WTC11 (cell line): ENCODE measurements at regions not wholly inside any gene's neighbourhood (a gene's known extent, or its start where the extent isn't known, plus 50 kb on each side); places are given as distances from the start of the nearest gene placed in this dataset.

Experiments
- ATAC-seq: fragments of 200-7000 bp; cut with Tn5 transposase; 2 replicates; pipeline ENCODE4 v1.10.0; 2021; ENCODE audit warnings: mild to moderate bottlenecking, moderate library complexity
- CTCF ChIA-PET: fragments of 300-600 bp; sonication (Branson Sonifier 250); formaldehyde crosslinking; loops from one replicate; lab custom pipeline; 2021; ENCODE audit warnings: antibody characterized with exemption; lab: Charles Lee
- POLR2A ChIA-PET: fragments of 350-600 bp; sonication (Branson Sonifier 250); formaldehyde crosslinking; loops from one replicate; lab custom pipeline; 2021; ENCODE audit warnings: antibody characterized with exemption; lab: Charles Lee
- DNase-seq: peaks from one replicate; pipeline ENCODE4 v3.0.0; 2021; ENCODE audit warnings: low spot score
- H3K27ac Mint-ChIP-seq: 2 replicates; pipeline ENCODE4 v1.8.0; 2021; ENCODE audit warnings: mixed read lengths
- H3K27me3 Mint-ChIP-seq: 2 replicates; pipeline ENCODE4 v1.8.0; 2021; ENCODE audit warnings: low read depth, mild to moderate bottlenecking, moderate library complexity, mixed read lengths
- H3K36me3 Mint-ChIP-seq: 2 replicates; pipeline ENCODE4 v1.8.0; 2021; ENCODE audit warnings: mixed read lengths
- H3K4me1 Mint-ChIP-seq: 2 replicates; pipeline ENCODE4 v1.8.0; 2022; ENCODE audit warnings: mixed read lengths
- H3K4me3 Mint-ChIP-seq: 2 replicates; pipeline ENCODE4 v1.8.0; 2021; ENCODE audit warnings: mild to moderate bottlenecking, moderate library complexity, mixed read lengths
- H3K9me3 Mint-ChIP-seq: 2 replicates; pipeline ENCODE4 v1.8.0; 2021; ENCODE audit warnings: mixed read lengths
- CTCF ChIP-seq: fragments of 200-600 bp; IDR thresholded peaks from 2 replicates; pipeline ENCODE4 v1.8.0; 2022; ENCODE audit warnings: antibody characterized with exemption
- GRHL2 ChIP-seq: fragments of 250-450 bp; sonication (Bioruptor Pico); IDR thresholded peaks from 2 replicates; pipeline ENCODE4 v1.8.0; 2022; ENCODE audit warnings: mild to moderate bottlenecking, moderate library complexity; ENCODE audit not compliant: insufficient replicate concordance, severe bottlenecking
- MYBL2 ChIP-seq: sonication (generic); formaldehyde crosslinking; IDR thresholded peaks from 2 replicates; pipeline ENCODE4 v1.8.1; 2023; ENCODE audit warnings: mild to moderate bottlenecking, moderate library complexity, missing genetic modification reagents
- NR1H2 ChIP-seq: sonication (generic); formaldehyde crosslinking; IDR thresholded peaks from 2 replicates; pipeline ENCODE4 v1.9.0; 2021; ENCODE audit warnings: mild to moderate bottlenecking, moderate library complexity, missing genetic modification reagents
- SP1 ChIP-seq: sonication (generic); formaldehyde crosslinking; conservative IDR thresholded peaks from 2 replicates; pipeline ENCODE4 v1.8.1; 2022; ENCODE audit warnings: missing genetic modification reagents
- TEAD1 ChIP-seq: sonication (generic); formaldehyde crosslinking; IDR thresholded peaks from 2 replicates; pipeline ENCODE4 v1.8.0; 2022; ENCODE audit warnings: mild to moderate bottlenecking, missing genetic modification reagents
- TP53 ChIP-seq: sonication (generic); formaldehyde crosslinking; IDR thresholded peaks from 2 replicates; pipeline ENCODE4 v1.8.1; 2023; ENCODE audit warnings: mild to moderate bottlenecking, missing genetic modification reagents
- USF2 ChIP-seq: sonication (generic); formaldehyde crosslinking; IDR thresholded peaks from 2 replicates; pipeline ENCODE4 v1.8.1; 2023; ENCODE audit warnings: mild to moderate bottlenecking, missing genetic modification reagents, moderate library complexity
- ZBTB21 ChIP-seq: sonication (generic); formaldehyde crosslinking; IDR thresholded peaks from 2 replicates; pipeline ENCODE4 v1.8.1; 2023; ENCODE audit warnings: mild to moderate bottlenecking, missing genetic modification reagents, borderline replicate concordance
- ZMAT4 ChIP-seq: fragments of 250-450 bp; sonication (Bioruptor Pico); IDR thresholded peaks from 2 replicates; pipeline ENCODE4 v1.9.0; 2021; ENCODE audit warnings: mild to moderate bottlenecking
- ZNF121 ChIP-seq: sonication (generic); formaldehyde crosslinking; IDR thresholded peaks from 2 replicates; pipeline ENCODE4 v1.8.0; 2023; ENCODE audit warnings: missing genetic modification reagents
- ZNF219 ChIP-seq: sonication (generic); formaldehyde crosslinking; IDR thresholded peaks from 2 replicates; pipeline ENCODE4 v1.8.0; 2023; ENCODE audit warnings: missing genetic modification reagents, mild to moderate bottlenecking, borderline replicate concordance
- ZNF232 ChIP-seq: sonication (generic); formaldehyde crosslinking; IDR thresholded peaks from 2 replicates; pipeline ENCODE4 v1.8.0; 2022; ENCODE audit warnings: mild to moderate bottlenecking, missing genetic modification reagents
- ZNF416 ChIP-seq: fragments of 250-450 bp; sonication (Bioruptor Pico); IDR thresholded peaks from 2 replicates; pipeline ENCODE4 v1.9.0; 2021; ENCODE audit warnings: mild to moderate bottlenecking, inconsistent platforms
- TF ChIP-seq, protein P1 (sequence below): sonication (generic); formaldehyde crosslinking; IDR thresholded peaks from 2 replicates; pipeline ENCODE4 v1.8.1; 2022; ENCODE audit warnings: mild to moderate bottlenecking, missing genetic modification reagents, moderate library complexity, borderline replicate concordance
- TF ChIP-seq, protein P2 (sequence below): sonication (generic); formaldehyde crosslinking; conservative IDR thresholded peaks from 2 replicates; pipeline ENCODE4 v1.8.1; 2023; ENCODE audit warnings: mild to moderate bottlenecking, low read depth, missing genetic modification reagents, moderate library complexity
- TF ChIP-seq, protein P3 (sequence below): sonication (generic); formaldehyde crosslinking; IDR thresholded peaks from 2 replicates; pipeline ENCODE4 v1.8.1; 2023; ENCODE audit warnings: mild to moderate bottlenecking, moderate library complexity, missing genetic modification reagents
- TF ChIP-seq, protein P4 (sequence below): sonication (generic); formaldehyde crosslinking; IDR thresholded peaks from 2 replicates; pipeline ENCODE4 v1.8.0; 2023; ENCODE audit warnings: missing genetic modification reagents, mild to moderate bottlenecking, borderline replicate concordance

- no peak for DNase-seq
- Mint-ChIP-seq H3K4me3 (no peak overlapping the region), H3K27me3 (peaks cover 4% of the 10 kb centered on the region; the same call in 1 of the 2 replicates)
- no peak for TF ChIP-seq TP53 (CRISPR knock-in tag)
- no peak for TF ChIP-seq ZMAT4 (CRISPR knock-in tag)
- no peak for TF ChIP-seq ZNF219 (CRISPR knock-in tag)
- no peak for TF ChIP-seq ZBTB21 (CRISPR knock-in tag)
- TF ChIP-seq GRHL2 = no peak
- TF ChIP-seq ZNF121 (CRISPR knock-in tag) = no peak
- no peak for TF ChIP-seq MYBL2 (CRISPR knock-in tag)
- TF ChIP-seq, protein P1, sequence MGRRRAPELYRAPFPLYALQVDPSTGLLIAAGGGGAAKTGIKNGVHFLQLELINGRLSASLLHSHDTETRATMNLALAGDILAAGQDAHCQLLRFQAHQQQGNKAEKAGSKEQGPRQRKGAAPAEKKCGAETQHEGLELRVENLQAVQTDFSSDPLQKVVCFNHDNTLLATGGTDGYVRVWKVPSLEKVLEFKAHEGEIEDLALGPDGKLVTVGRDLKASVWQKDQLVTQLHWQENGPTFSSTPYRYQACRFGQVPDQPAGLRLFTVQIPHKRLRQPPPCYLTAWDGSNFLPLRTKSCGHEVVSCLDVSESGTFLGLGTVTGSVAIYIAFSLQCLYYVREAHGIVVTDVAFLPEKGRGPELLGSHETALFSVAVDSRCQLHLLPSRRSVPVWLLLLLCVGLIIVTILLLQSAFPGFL (CRISPR knock-in tag) = no peak
- TF ChIP-seq ZNF232 (CRISPR knock-in tag) = no peak
- TF ChIP-seq TEAD1 (CRISPR knock-in tag) = no peak
- TF ChIP-seq, all 79 proteins: peak for 0
- POLR2A ChIA-PET = no interaction called here
- CTCF ChIA-PET = interaction anchor here (1.0 to 1.7 kb wide), 3 partner anchors 32 to 552 kb away, joined by 3 to 5 read pairs (median 3); partner anchors contain the start of gene ACBD4
- ATAC-seq = no peak
- H3K4me1 Mint-ChIP-seq = peaks cover under 1% of the 10 kb centered on the region
- H3K27ac Mint-ChIP-seq = no peak overlapping the region
- no peaks in the 10 kb centered on the region for H3K36me3 Mint-ChIP-seq
- no peaks in the 10 kb centered on the region for H3K9me3 Mint-ChIP-seq
These were observed 96.5 kb upstream of the CRHR1 start for GRCh38 chr17:45687594-45687993.

DNA sequence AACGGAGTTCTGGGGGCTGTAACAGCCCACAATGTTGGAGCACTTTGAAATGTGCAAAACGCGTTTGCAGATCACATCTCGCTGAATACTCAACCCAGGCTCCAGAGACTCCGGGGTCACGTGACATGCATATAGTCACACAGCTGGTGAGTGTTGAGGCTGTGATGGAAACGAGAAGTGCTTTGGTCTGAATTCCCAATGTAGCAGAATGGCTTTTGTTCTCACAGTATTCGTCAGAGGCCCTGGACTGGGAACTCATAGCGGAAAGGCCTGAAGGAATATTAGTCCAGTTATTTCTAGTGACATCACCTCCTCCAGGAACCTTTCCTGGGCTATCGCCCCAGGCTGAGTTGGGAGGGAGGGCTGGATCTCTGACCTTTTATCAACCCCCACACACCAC lies 95.8 kb upstream of the CRHR1 start:
- ATAC-seq (no peak), DNase-seq (no peak)
- ChIA-PET POLR2A (no interaction called here), CTCF (interaction anchor here (1.0 to 1.7 kb wide), 3 partner anchors 32 to 553 kb away, joined by 3 to 5 read pairs (median 3); partner anchors contain the start of gene ACBD4)
- 0 out of 2 replicates have a peak, but pooled peaks have one; percentile 14 for TF ChIP-seq USF2
- no peak for TF ChIP-seq ZNF416
- H3K4me3 Mint-ChIP-seq = no peak overlapping the region
- no peak overlapping the region for H3K27ac Mint-ChIP-seq
- H3K36me3 Mint-ChIP-seq = no peaks in the 10 kb centered on the region
- H3K27me3 Mint-ChIP-seq = peaks cover 4% of the 10 kb centered on the region; the same call in 1 of the 2 replicates
- no peaks in the 10 kb centered on the region for H3K4me1 Mint-ChIP-seq
- H3K9me3 Mint-ChIP-seq = no peaks in the 10 kb centered on the region

GRCh38 chr17:45688820-45689219 lies 95.3 kb upstream of the CRHR1 start:
- no peak overlapping the region for H3K4me3 Mint-ChIP-seq
- ChIA-PET POLR2A (interaction anchor here (0.5 kb wide), 1 partner anchor 8 kb away, joined by 3 read pairs; no protein-coding TSS in a partner anchor), CTCF (no interaction called here)
- DNase-seq (no peak), ATAC-seq (no peak)
- H3K27ac Mint-ChIP-seq = no peak overlapping the region
- H3K4me1 Mint-ChIP-seq = no peaks in the 10 kb centered on the region
- H3K36me3 Mint-ChIP-seq = no peaks in the 10 kb centered on the region
- no peaks in the 10 kb centered on the region for H3K9me3 Mint-ChIP-seq
- H3K27me3 Mint-ChIP-seq = peaks cover 4% of the 10 kb centered on the region; the same call in 1 of the 2 replicates
- TF ChIP-seq SP1 (CRISPR knock-in tag) (no peak), USF2 (no peak), CTCF (no peak), NR1H2 (CRISPR knock-in tag) (no peak)
- TF ChIP-seq, protein P2, sequence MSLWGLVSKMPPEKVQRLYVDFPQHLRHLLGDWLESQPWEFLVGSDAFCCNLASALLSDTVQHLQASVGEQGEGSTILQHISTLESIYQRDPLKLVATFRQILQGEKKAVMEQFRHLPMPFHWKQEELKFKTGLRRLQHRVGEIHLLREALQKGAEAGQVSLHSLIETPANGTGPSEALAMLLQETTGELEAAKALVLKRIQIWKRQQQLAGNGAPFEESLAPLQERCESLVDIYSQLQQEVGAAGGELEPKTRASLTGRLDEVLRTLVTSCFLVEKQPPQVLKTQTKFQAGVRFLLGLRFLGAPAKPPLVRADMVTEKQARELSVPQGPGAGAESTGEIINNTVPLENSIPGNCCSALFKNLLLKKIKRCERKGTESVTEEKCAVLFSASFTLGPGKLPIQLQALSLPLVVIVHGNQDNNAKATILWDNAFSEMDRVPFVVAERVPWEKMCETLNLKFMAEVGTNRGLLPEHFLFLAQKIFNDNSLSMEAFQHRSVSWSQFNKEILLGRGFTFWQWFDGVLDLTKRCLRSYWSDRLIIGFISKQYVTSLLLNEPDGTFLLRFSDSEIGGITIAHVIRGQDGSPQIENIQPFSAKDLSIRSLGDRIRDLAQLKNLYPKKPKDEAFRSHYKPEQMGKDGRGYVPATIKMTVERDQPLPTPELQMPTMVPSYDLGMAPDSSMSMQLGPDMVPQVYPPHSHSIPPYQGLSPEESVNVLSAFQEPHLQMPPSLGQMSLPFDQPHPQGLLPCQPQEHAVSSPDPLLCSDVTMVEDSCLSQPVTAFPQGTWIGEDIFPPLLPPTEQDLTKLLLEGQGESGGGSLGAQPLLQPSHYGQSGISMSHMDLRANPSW (CRISPR knock-in tag) = no peak
- TF ChIP-seq, protein P3, sequence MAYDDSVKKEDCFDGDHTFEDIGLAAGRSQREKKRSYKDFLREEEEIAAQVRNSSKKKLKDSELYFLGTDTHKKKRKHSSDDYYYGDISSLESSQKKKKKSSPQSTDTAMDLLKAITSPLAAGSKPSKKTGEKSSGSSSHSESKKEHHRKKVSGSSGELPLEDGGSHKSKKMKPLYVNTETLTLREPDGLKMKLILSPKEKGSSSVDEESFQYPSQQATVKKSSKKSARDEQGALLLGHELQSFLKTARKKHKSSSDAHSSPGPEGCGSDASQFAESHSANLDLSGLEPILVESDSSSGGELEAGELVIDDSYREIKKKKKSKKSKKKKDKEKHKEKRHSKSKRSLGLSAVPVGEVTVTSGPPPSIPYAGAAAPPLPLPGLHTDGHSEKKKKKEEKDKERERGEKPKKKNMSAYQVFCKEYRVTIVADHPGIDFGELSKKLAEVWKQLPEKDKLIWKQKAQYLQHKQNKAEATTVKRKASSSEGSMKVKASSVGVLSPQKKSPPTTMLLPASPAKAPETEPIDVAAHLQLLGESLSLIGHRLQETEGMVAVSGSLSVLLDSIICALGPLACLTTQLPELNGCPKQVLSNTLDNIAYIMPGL = no peak
- TF ChIP-seq, protein P4, sequence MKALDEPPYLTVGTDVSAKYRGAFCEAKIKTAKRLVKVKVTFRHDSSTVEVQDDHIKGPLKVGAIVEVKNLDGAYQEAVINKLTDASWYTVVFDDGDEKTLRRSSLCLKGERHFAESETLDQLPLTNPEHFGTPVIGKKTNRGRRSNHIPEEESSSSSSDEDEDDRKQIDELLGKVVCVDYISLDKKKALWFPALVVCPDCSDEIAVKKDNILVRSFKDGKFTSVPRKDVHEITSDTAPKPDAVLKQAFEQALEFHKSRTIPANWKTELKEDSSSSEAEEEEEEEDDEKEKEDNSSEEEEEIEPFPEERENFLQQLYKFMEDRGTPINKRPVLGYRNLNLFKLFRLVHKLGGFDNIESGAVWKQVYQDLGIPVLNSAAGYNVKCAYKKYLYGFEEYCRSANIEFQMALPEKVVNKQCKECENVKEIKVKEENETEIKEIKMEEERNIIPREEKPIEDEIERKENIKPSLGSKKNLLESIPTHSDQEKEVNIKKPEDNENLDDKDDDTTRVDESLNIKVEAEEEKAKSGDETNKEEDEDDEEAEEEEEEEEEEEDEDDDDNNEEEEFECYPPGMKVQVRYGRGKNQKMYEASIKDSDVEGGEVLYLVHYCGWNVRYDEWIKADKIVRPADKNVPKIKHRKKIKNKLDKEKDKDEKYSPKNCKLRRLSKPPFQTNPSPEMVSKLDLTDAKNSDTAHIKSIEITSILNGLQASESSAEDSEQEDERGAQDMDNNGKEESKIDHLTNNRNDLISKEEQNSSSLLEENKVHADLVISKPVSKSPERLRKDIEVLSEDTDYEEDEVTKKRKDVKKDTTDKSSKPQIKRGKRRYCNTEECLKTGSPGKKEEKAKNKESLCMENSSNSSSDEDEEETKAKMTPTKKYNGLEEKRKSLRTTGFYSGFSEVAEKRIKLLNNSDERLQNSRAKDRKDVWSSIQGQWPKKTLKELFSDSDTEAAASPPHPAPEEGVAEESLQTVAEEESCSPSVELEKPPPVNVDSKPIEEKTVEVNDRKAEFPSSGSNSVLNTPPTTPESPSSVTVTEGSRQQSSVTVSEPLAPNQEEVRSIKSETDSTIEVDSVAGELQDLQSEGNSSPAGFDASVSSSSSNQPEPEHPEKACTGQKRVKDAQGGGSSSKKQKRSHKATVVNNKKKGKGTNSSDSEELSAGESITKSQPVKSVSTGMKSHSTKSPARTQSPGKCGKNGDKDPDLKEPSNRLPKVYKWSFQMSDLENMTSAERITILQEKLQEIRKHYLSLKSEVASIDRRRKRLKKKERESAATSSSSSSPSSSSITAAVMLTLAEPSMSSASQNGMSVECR (CRISPR knock-in tag) = no peak
